Right renal pelvis (tissue), 4 donors: ENCODE measurements at regions not wholly inside any gene's neighbourhood (a gene's known extent, or its start where the extent isn't known, plus 50 kb on each side); places are given as distances from the start of the nearest gene placed in this dataset.

Experiments
- DNase-seq, 4 donors: peaks; one replicate each; pipeline ENCODE4 v3.0.0-alpha.2; 2013; ENCODE audit warnings: low read depth in 4 of 4, low spot score in 3 of 4, missing footprints in 1 of 4

- DNase-seq: no peak
These were observed 376.9 kb downstream of the PPP3CA start for GRCh38 chr4:100970414-100970813.

DNA sequence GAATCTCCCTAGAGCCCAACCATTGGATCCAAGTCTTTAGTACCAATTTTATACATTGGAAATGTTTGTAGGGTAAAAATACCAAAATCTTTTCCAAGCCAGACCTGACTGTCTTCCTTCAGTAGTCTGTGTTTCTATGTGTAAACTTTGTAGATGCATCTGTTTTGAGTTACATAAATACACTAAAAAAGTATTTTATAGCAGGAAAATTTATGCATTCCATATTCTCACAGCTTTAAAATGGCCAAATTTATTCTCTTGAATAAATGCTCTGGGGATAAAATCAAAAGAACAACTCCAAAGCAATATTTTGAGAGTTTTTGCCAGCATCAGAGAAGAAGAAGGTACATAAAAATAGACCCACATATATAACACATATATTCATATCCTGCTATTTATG, 377.4 kb downstream of the PPP3CA start:
- no peak for DNase-seq

- DNase-seq: no peak
These were observed 379.3 kb downstream of the PPP3CA start for GRCh38 chr4:100968046-100968445.

GRCh38 chr4:100963627-100964026, 383.7 kb downstream of the PPP3CA start:
- DNase-seq: no peak

- no peak for DNase-seq
These were observed 384.6 kb downstream of the PPP3CA start for GRCh38 chr4:100962698-100963097.

GRCh38 chr4:100960232-100960631, 387.1 kb downstream of the PPP3CA start:
- DNase-seq: no peak

GRCh38 chr4:100954046-100954445, 393.3 kb downstream of the PPP3CA start:
- no peak for DNase-seq

DNA sequence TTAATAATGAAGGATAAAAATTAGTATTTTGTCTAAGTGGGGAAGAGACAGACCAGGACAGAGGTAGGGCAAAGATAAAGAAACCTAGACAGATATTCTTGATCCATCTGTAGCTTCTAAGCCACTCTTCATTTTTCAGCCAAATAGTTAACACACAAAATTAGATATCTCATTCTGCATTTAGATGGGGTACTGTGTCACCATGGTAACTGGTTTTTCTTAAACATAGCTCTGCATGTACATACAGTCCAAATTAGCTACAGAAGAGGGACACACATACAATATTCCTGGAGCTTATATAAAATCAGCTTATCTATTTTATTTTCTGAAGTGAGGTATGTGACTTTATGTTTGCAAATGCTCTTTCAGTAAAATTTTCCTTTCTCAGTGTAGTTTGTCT, 393.7 kb downstream of the PPP3CA start:
- no peak for DNase-seq

DNA sequence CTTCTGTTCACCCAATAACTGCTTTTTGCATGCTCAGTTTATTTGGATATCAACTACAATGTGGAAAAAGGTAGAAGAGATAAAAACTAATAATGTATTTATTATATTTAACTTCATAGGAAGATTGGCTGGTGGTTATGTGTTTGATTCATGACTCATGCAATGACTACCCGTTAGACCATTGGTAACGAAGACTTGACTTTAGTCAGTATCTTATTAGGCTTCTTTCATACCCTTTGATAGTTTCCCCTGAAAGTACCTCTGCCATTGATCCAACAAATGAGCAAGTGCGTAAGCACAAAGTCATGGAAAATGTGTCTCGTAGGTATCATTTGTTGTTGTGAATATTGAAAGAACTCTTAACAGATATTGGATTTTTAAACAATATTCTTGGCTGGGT, 394.7 kb downstream of the PPP3CA start:
- DNase-seq: no peak

DNA sequence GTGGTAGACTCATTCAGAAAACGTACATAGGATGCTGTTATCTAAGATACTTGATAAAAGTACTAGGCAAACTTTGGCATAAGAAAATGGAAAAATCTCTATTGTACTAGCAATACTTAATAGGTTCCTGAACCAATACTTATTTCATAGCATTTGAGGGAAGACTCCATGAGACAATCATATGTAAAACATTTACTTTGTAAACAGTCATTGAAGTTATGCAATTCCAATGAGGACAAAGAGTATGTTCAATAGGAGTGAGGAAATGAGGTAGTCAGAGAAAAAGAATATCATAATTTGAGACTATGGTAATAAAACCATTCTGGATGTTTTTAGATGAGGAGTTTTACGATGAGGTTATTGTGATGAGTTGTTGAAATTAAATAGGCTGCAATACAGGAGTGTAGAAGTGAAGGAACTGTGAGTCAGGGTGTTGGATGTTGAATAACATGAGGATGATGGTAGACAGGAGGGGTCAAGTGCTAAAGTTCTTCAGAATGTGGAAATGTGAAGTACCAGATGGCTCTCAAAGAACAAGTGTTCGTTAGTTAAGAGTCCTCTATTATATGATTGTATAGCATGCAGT, 397.9 kb downstream of the PPP3CA start:
- DNase-seq: no peak

GRCh38 chr4:100948911-100949310, 398.4 kb downstream of the PPP3CA start:
- no peak for DNase-seq

DNA sequence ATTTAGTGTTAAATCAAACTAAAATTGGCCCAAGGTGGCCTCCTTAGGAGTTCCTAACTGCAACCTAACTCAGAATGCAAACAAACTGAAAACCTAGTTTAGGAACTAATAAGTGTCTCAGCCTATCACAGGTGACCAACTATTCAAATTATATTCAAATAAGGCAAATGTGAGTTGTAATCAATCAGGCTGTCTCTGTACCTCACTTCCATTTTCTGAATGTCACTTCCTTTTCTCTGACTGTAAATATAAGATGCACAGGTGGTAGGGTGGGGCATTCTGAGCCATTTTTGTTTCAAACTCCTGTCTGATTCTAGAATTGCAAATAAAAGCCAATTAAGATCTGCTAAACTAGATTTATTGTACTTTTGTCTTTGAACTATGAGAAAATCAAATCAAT, 401.5 kb downstream of the PPP3CA start:
- no peak for DNase-seq

DNA sequence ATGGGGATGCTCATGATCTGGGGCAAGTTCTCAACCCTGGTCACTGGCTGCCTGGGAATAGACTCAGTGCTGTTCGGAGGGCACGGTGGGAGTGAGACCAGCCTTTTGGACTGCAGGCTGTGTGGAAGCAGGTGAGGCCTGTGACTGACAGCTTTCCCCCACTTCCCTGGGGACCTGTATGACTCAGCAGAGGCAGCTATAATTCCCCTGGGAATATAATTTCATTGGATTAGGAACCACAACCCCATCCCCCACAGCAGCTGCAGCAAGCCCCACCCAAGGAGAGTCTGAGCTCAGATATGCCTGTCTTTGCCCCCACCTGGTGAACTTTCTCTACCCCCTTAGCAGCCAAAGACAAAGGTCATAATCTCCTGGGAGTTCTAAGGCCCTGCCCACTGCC, 408.6 kb downstream of the PPP3CA start:
- DNase-seq: no peak

DNA sequence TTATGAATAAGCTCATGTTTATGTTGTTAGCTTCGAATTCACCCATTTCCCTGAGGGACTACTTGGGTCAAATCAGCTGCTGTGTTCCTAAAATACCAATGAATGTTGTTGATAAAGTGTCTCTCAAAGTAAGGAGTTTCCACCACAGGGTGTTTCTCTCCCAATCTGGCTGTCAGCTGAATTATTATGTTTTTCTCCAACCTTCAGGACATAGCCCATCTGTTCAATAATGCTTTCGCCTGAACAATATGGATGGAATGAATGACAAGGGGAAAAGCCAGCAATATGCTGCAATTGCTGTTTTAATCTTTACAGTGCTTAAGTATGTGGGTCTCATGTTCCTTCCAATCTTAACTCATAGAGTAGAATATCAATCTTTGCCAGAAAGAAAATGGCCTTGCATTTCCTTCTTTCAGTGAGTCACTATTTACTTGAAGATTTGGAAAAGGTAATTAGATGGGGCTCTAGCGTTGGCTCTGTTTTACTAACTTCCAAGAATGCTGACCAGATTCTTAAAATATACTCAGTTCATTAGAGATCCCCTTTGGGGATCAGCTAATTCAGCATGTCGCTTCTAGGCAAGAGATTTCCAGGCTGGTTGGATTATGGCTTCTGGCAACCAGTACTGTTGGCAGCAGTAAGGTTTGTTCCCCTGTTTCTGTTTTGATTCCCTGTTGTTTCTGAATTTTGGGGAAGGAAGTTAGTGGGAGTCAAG, 410.5 kb downstream of the PPP3CA start:
- DNase-seq: no peak

- no peak for DNase-seq
These were observed 412.2 kb downstream of the PPP3CA start for GRCh38 chr4:100935090-100935489.

DNA sequence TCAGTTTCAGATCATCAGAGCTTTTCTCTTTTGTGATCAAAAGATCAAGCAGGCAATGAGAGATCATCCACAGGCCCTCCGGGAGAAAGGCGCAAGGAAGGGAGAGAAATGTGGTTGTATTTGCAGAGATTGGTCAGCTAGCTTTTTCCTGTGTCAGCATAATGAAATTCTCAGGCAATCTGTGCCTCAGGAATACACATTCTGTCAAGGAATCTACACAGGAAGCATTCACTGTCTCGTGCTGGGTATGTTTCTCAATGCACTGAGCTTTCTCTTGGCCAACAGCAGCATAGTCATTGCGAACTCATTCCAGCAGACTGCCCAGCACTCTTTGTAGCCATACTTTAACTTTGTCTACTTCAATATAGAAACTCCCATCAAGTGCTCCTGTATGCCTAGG, 413.7 kb downstream of the PPP3CA start:
- no peak for DNase-seq

GRCh38 chr4:100929758-100930157, 411.9 kb upstream of the EMCN start:
- no peak for DNase-seq

GRCh38 chr4:100929135-100929534, 411.3 kb upstream of the EMCN start:
- DNase-seq: no peak

DNA sequence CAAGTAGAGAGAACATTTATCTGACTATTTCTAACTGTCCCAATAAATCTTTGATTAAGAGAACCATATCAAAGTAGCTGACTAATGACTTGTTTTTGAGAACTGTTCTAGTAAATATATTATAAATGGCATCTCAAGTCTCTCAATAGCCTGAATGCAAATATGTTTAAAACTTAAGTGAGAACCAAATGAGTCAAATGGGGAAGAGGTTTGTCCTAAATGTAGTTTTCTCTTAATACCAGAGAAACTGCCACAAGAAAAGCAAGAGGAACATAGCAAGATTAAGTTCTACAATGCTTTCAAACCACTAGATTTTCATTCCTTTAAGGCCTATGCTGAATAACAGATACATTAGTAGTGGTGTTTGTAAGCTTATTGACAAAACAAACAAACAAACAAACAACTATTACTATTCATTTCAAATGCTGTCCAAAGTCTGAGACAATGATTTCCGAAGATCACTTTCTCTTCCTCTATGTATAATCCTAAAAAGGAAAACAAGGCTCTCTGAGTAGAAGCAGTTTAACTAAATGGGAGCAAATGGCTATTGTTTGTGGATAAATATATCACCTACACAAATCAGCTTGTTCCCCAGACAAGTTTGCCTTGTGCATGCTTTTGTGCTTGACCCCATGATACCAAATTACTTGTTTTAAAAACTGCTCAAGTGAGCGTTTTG, 408.4 kb upstream of the EMCN start:
- no peak for DNase-seq

DNA sequence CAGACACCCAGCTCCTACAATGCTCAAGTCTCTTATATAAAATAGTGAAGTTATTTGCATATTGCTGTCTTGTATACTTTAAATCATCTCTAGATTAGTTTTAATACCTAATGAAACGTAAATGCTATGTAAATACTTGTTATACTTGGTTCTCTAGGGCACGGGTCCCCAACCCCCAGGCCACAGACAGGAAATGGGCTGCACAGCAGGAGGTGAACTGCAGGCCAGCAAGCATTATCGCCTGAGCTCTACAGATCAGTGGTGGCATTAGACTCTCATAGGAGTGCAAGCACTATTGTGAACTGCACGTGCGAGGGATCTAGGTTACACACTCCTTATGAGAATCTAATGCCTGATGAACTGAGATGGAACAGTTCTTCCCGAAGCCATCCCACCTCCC, 395.9 kb upstream of the EMCN start:
- DNase-seq: no peak

GRCh38 chr4:100908540-100908939, 390.7 kb upstream of the EMCN start:
- DNase-seq: no peak
